ENCODE measurements at regions not wholly inside any gene's neighbourhood (a gene's known extent, or its start where the extent isn't known, plus 50 kb on each side); places are given as distances from the start of the nearest gene placed in this dataset.

DNA sequence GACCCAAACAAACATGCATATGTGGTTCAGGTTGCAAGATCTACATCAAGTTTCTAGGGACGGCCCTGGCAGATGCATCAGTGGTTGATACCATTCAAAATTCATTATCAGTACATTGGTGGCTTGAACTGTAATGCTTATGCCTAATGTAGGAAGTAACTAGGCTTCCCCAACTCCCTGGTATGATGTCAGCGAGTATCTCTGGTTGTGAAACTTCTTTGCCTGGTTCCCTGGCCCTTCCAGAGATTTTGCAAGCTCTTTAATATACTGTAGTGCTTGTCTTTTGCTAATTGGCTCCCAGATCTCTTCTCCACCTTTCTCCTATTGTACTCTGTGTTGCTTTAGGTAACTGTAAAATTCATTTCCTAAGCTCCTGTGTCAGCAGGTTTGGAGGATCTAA, 114.8 kb upstream of the RARB start:
- DNase-seq, result no peak

DNA sequence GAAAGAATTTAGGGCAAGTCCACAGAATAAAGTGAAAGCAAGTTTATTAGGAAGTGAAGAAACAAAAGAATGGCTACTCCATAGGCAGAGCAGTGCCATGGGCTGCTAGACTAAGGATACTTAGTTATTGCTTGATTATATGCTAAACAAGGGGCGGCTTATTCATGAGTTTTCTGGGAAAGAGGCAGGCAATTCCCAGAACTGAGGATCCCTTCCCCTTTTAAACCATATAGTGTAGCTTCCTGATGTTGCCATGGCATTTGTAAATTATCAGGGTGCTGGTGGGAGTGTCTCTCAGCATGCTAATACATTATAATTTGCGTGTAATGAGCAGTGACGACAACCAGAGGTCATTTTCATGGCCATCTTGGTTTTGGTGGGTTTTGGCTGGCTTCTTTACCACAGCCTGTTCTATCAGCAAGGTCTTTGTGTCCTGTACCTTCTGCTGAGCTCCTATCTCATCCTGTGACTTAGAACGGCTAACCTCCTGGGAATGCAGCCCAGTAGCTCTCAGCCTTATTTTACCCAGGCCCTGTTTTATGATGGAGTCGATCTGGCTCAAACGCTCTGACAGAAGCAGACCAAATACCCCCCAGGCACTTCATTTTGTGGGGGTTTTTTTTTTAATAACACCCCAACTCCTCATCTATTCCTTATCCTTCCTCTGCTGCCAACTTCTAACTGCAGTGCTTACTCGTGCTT, 103.0 kb upstream of the RARB start:
- no peak for DNase-seq

DNA sequence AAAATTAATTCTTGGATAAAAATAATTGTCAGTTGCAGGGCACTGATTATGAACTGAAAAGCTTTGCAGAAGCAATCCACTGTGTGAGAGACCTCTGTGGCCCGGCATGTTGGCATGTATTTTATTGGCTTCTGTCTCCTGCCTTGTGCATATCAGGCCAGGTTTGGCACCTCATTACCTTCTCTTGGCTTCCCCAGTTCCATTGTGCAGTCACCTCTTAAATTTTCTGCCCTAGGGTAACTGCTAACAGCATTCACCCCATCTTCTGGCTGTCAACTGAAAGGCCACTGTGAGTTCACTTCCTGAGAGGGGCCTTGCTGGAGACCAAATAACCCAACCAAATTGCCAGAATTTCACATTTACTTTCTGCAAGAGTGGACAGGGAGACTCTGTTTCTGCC, 92.7 kb upstream of the RARB start:
- DNase-seq, result no peak

DNA sequence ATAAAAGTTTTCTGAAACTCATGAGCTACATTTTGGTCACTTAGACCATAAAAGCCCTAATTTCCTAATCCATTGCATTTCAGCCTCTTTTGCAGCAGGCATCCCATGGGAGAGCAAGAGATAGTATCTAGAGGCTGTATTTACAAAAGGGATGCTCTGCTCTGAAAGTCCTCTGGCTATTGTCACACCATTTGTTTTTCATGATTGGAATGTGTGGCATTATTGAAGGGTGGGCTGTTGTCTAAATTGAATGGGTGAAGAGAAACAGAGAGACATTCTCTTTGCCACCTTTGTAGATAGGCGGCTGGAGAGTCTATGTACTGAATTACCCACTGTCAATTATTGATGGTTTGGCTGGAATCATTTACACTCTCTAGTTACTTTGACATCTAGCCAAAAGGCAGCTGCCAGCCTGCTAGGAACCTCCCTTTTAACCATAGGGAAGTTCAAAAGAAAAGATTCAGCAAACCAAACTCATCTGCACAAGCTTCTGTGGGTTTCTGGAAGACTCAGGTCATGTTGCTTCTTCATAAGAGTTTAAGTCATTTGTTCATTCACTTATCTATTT, 89.8 kb upstream of the RARB start:
- no peak for DNase-seq

DNA sequence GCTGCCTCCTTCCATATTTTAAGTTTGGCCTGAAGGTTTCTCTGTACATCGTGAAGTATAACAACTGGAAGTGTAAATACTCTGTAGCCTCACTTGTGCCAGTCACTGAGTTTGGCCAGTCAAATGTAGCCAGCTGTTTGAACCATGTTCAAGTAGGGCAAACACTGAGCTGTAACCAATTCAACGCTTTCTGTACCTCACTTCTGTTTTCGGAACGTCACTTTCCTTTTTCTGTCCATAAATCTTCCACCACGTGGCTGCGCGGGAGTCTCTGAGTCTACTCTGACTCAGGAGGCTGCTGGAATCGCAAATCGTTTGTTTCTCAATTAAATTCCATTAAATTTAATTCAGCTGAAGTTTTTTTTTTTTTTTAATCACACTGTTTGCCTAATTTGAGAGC, 88.8 kb upstream of the RARB start:
- DNase-seq, result no peak

DNA sequence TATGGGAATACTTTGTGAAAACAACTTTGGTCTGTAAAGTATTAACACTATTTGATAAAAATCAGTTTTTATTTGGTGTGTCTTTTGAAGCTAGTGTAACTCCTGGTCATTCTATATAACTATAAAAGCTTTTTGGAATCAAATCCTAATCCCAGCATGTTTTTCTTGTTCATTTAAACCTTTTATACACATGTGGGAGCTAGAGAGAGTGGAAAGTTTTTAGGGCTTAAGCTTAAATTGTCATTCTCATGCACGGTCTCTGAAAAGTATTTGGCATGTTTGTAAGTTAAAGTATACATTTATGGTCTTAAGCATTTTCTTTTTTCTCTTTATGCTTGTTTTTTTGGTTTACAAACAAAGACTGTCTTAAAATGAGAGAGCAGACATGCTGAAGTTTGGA, 83.4 kb upstream of the RARB start:
- no peak for DNase-seq

DNA sequence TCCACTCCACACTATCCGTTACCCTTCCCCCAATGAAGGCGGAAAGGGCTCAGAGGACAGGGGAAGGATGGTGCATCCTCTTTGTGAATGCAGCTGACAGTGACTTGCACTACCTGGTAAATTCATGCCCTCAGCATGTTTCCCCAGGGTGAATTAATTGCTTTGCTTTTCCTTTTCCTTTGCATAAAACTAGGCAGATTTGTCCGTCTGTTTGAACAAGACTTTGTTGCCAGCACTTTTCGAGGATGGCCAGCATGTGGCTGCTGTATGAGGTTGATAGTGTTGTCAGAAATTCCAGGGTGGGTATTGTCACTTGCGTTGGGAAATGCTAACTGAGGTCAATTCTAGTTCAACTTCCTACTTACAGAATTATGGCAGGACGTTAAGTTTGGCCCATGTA, 79.0 kb upstream of the RARB start:
- DNase-seq, result no peak

DNA sequence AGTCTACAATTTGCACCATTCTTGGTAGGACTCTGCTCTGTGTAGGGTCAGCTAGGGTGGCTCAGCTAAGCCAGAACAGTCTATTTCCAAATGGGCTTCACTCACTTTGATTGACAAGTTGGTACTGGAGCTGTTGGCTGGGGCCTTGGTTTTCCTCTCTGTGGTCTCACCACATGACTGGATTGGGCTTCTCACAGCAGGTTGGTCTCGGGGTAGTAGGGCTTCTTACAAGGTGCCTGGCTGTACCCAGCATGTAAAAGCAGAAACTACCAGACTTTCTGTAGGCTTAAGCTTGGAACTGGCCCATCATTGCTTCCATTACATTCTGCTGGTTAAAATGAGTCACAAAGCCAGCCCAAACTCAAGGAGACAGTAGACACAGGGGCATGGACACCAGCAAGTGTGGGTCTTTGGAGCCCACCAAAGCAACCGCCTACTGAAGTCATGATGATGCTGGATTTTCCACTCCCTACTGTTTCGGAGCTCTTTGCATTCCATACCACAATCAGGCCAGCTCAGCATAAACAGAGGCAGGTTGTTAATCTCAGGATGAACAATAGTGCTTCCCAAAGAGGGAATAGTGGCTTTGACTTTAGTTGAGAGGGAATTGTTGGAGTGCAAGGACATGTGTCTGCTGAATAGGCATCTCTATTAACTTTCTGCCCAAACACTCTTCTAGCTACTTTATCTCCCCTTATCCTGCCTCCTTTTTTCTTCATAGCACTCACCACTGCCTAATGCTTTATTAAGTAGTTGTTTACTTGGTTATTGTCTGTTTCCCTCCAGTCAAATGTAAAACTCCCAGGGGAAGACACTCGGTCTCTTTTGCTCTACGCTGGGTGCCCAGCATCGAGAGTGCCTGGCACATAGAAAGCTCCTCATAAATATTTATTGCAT, 78.0 kb upstream of the RARB start:
- DNase-seq, result no peak

DNA sequence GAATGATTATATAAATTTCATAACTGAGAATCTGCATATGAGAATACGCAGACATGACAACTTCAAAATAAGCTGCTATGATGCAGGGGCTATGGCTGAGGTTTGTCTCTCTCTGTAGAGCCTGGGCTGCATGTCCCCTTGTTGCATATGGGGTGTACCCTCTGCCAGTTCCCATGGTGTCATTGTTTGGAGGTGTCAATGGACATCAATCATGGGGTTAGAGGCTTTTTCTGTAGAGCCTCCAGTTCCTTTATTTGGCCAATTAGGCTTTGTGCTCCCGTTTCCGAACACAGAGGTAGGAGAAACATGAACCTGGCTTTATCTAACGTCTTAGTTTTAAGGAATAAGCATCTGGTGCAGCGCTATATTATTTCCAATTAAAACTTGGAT, 77.3 kb upstream of the RARB start:
- DNase-seq, result no peak

DNA sequence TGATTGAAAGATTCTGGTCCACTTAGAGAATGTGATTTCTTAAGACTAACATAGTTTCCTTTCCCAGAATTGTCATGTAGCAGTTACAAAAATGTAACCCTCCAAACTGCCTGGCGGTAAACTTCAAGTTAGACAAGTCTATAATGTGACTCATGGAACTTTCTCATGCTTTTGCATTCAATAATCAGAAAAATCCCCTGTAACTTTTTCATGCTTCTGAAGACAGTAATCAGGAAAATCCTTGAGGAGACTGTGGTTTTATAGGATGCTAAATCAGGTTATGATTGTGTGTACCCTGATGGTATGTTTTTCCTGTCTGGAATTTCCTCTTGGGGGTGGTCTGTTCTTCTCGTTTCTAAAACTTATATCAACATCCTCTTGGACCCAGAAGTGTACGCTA, 74.0 kb upstream of the RARB start:
- DNase-seq, result no peak

DNA sequence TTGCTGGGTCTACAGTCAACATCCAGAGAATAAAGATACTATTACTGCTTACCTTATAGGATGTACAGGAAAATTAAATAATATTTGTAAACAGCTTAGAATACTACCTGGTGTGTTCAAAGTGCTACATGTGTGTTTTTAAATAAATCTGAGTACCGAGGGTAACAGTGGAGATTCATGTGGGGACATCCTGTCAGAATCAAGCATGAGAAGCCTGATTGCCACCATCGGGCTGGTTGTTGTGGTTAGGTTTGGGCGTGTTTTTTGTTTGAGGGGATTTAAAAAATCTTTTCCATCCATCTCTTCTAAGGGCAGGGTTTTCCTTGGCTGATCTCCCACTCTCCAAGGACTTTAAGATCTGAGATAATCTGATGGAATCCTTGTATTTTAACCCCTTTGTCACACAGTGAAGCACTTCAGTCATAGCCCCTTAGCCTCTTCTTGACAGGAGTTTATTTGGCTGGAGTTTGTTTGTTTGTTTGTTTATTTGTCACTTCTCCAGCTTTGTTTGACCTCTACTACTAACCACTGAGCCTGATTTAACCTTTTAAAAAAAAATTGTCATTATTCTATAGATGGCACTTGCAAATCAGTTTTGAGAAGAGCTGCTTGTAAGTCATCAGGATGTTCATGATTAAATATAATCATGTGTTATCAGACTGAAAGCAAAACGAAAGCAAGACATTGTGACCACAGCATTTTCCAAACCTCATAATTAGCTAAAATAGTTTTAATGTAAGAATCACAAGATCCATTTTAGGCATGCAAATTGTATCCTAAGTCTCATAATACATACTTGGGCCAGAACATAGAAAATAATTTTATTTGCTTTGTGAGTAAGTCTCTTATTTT, 72.8 kb upstream of the RARB start:
- no peak for DNase-seq

DNA sequence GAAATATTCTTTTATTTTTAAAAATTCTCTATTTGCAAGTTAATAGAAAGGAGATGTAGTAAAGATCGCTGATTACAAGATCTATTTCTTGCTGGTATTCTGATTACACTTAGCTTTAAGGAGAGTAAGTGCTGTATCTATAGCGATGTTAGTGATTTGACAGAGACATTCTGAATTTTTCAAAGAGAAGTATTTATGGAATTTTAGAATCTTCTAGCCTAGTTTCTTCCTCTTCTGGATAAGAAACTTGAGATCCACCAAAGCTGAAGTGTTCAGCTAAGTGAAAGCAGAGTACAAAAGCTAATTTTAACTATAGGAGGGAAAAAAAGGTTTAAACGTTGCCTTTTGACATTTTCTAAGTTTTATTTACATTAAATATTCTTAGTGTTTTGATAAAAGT, 72.1 kb upstream of the RARB start:
- DNase-seq, result no peak

DNA sequence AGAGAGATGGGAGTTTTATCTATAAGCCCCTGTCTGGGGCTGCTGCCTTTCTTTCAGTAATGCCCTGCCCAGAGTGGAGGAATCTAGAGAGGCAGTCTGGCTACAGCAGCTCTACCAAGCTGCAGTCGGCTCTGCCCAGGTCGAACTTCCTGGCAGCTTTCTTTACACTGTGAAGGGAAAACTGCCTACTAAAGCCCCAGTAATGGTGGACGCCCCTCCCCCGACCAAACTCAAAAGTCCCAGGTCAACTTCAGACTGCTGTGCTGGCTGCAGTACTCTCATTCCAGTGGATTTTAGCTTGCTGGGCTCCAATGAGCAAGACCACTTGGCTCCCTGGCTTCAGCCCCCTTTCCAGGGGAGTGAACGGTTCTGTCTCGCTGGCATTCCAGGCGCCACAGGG, 65.9 kb upstream of the RARB start:
- DNase-seq, result no peak

DNA sequence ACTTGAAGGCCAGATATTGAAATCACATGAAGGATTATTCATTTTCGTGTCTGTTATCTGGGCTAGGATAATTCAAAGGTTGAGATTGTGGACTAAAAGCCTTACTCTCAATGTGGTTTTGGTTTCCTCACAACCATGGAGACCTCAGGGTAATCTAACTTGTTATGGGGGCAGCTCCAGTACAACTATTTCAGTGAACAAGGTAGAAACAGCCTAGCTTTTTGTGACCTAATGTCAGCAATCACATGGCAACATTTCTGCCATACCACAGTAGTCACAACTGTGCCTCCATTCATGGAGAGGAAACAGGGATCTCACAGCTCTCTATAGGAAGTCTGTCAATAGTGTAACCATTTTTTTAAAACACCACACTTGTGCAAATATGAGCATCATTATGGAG, 62.4 kb upstream of the RARB start:
- no peak for DNase-seq

DNA sequence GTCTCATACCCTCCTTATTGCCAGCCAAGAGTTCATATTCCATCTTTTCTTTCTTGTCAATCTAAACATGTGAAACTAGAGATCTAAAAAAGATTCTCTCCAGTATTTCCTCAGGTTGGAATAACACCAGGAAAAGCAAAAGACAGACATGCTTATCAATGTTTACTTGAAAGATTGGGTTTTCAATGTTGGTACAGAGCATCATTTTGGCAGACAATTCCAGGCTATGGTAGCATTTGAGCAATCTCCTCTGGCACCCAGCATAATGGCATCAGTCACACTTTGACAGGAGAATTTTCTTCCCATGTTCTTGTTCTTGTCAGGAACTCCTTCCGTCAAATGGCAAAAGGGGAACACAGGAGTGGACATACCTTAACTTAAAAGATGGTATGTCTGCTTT, 61.0 kb upstream of the RARB start:
- DNase-seq, result no peak

DNA sequence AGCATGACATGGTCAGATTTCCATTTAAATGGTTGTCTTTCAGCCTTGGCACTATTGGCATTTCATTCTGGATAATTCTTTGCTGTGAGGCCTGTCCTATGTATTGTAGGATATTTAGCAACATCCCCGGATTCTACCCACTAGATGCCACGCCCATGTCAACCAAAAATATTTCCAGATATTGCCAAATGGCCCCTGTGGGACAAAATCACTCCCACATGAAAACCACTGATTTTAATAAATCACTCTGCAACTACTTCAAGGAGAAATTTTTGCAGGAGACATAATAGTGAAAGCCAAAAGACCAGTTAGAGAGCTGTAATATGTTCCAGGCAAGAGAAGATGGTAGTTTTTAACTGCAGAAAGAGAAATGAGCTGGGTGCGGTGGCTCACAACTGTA, 55.9 kb upstream of the RARB start:
- no peak for DNase-seq

DNA sequence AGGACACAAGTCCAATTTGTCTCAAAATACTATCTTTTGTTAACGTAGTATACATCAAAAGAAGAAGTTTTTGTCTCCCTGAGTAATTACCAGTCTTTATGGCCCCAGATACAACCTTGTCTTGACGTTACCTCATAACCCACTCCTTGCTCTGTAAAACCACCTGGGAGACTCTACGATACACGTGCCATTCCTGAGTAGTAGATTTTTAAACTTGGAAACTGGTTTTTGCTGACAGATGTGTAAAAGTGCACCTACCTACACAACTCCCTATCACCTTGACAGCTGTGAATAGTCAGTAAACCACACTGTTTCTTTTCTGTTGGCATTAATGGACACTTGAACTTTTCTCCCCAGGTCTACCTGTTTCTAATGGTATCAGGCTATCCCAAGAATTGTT, 51.7 kb upstream of the RARB start:
- no peak for DNase-seq

DNA sequence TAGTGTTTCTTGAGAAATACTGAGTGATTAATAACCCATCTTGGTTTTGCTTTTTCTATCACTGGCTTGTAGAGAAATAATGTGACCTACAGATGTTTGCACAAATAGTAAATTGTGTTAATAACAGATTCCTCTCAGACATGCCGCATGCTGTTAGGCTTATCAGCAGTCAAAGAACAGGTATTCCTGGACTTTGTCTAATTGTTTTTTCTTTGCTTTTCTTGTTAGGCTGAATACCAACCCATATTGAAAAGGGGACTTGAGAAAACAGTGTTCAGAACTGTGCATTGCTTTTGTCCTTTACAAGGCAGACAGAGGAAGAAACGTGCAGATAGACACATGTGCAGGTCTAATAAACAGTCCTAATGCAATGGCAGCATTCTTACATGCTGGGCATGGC, 51.0 kb upstream of the RARB start:
- no peak for DNase-seq
